B cell (primary cell): ENCODE measurements at regions not wholly inside any gene's neighbourhood (a gene's known extent, or its start where the extent isn't known, plus 50 kb on each side); places are given as distances from the start of the nearest gene placed in this dataset.

Source experiments
- ATAC-seq: fragments of 200-7000 bp; cut with Tn5 transposase; one replicate; pipeline ENCODE4 v1.10.0; 2021; ENCODE audit warnings: low read depth, mild to moderate bottlenecking, moderate number of reproducible peaks, moderate library complexity
- CTCF ChIA-PET: fragments of 350-600 bp; sonication (Branson Sonifier 250); formaldehyde crosslinking; loops from one replicate; lab custom pipeline; 2021; ENCODE audit warnings: antibody characterized with exemption, inconsistent platforms; lab: Charles Lee
- POLR2A ChIA-PET: fragments of 350-600 bp; sonication (Branson Sonifier 250); formaldehyde crosslinking; loops from one replicate; lab custom pipeline; 2021; ENCODE audit warnings: antibody characterized with exemption; lab: Charles Lee
- DNase-seq: peaks from one replicate; pipeline ENCODE4 v3.0.0; 2013
- H2AFZ ChIP-seq: 2 replicates; pipeline ENCODE4 v1.6.1; 2012; ENCODE audit warnings: mild to moderate bottlenecking, low read depth, low read length; ENCODE audit not compliant: insufficient read depth, poor library complexity, severe bottlenecking
- H3K27ac ChIP-seq, 2 donors: 1 replicate in 1 of 2; 2 replicates in 1 of 2; pipeline ENCODE4 v1.5.1; 2012 to 2013; ENCODE audit warnings: low read length in 2 of 2, mild to moderate bottlenecking in 2 of 2, moderate library complexity in 1 of 2
- H3K27me3 ChIP-seq, 4 experiments: fragments of 200-600 bp in 1 of 4; sonication (generic) in 1 of 4; replicated peaks in 1 of 4; 1 replicate in 2 of 4; 2 replicates in 2 of 4; pipeline versions ENCODE4 v1.6.1 to v1.7.0; 2013 to 2016; ENCODE audit warnings: low read length in 3 of 4, mild to moderate bottlenecking in 2 of 4, mixed read lengths in 1 of 4, moderate library complexity in 1 of 4; ENCODE audit not compliant: insufficient read depth in 4 of 4, control insufficient read depth in 3 of 4; ENCODE audit errors: control extremely low read depth in 1 of 4
- H3K36me3 ChIP-seq, 2 experiments: replicated peaks in 1 of 2; 1 replicate in 1 of 2; 2 replicates in 1 of 2; pipeline versions ENCODE4 v1.6.1 to v1.7.1; 2013; ENCODE audit warnings: low read length in 1 of 2; ENCODE audit not compliant: insufficient read depth in 2 of 2, control insufficient read depth in 1 of 2; ENCODE audit errors: control extremely low read depth in 1 of 2, extremely low read depth in 1 of 2
- H3K4me1 ChIP-seq, 2 donors: fragments of 200-600 bp in 1 of 2; sonication (generic) in 1 of 2; 1 replicate in 1 of 2; 2 replicates in 1 of 2; pipeline versions ENCODE4 v1.5.1 to v1.6.1; 2013 to 2017; ENCODE audit warnings: low read length in 2 of 2; ENCODE audit not compliant: control insufficient read depth in 2 of 2, insufficient read depth in 2 of 2
- H3K4me2 ChIP-seq: replicated peaks from 2 replicates; pipeline ENCODE3; 2012; ENCODE audit warnings: mild to moderate bottlenecking, low read depth, low read length; ENCODE audit not compliant: poor library complexity, severe bottlenecking
- H3K4me3 ChIP-seq, 5 experiments: fragments of 200-600 bp in 1 of 5; sonication (generic) in 1 of 5; 1 replicate in 3 of 5; 2 replicates in 2 of 5; pipeline versions ENCODE4 v1.5.1 to v1.7.0; 2011 to 2016; ENCODE audit warnings: low read length in 4 of 5, mild to moderate bottlenecking in 4 of 5, low read depth in 2 of 5, control low read depth in 1 of 5, moderate library complexity in 1 of 5; ENCODE audit not compliant: insufficient read depth in 1 of 5; ENCODE audit errors: control extremely low read depth in 1 of 5, extremely low read depth in 1 of 5
- H3K79me2 ChIP-seq: fragments of 200-600 bp; sonication (generic); one replicate; pipeline ENCODE4 v1.6.0; 2016; ENCODE audit warnings: low read length; ENCODE audit not compliant: control insufficient read depth, insufficient read depth
- H3K9ac ChIP-seq: fragments of 200-600 bp; sonication (generic); 2 replicates; pipeline ENCODE4 v1.6.1; 2017; ENCODE audit warnings: mild to moderate bottlenecking, low read length, moderate library complexity
- H3K9me3 ChIP-seq, 3 donors: one replicate each; pipeline versions ENCODE4 v1.6.1 to v1.7.1; 2013; ENCODE audit warnings: low read length in 2 of 3; ENCODE audit not compliant: control insufficient read depth in 2 of 3, insufficient read depth in 1 of 3; ENCODE audit errors: control extremely low read depth in 1 of 3
- H4K20me1 ChIP-seq: 2 replicates; pipeline ENCODE4 v1.6.0; 2012; ENCODE audit warnings: mild to moderate bottlenecking, low read length; ENCODE audit not compliant: insufficient read depth, control insufficient read depth, poor library complexity, severe bottlenecking
- H3K27ac Mint-ChIP-seq: one replicate; pipeline ENCODE4 v1.8.0; 2021; ENCODE audit warnings: mixed read lengths
- H3K27me3 Mint-ChIP-seq: one replicate; pipeline ENCODE4 v1.8.0; 2021; ENCODE audit warnings: mixed read lengths
- H3K4me1 Mint-ChIP-seq: one replicate; pipeline ENCODE4 v1.8.0; 2021; ENCODE audit warnings: mixed read lengths
- H3K4me3 Mint-ChIP-seq: one replicate; pipeline ENCODE4 v1.8.0; 2021; ENCODE audit warnings: mixed read lengths
- H3K9me3 Mint-ChIP-seq: one replicate; pipeline ENCODE4 v1.8.0; 2022; ENCODE audit warnings: mixed read lengths; ENCODE audit not compliant: insufficient read depth
- EZH2 ChIP-seq: IDR thresholded peaks from 2 replicates; pipeline ENCODE4 v1.6.1; 2012; ENCODE audit warnings: borderline replicate concordance, low read depth, mild to moderate bottlenecking, moderate library complexity, low read length; ENCODE audit not compliant: insufficient read depth, poor library complexity, severe bottlenecking
- WGBS: methylation state at CpG from one replicate; pipeline ENCODE4 v1.1.5; 2013; ENCODE audit warnings: missing lambda C conversion rate; ENCODE audit not compliant: insufficient coverage; 5-methylcytosine and 5-hydroxymethylcytosine counted together
- intact Hi-C: fragments of 100-400 bp; cut with micrococcal nuclease; formaldehyde crosslinking; loops from one replicate; pipeline ENCODE4 v1.10.0; 2022
- TF ChIP-seq, protein P1 (sequence below): fragments of 200-600 bp; IDR thresholded peaks from one replicate; pipeline ENCODE4 v1.8.0; 2022; ENCODE audit warnings: antibody characterized with exemption, mild to moderate bottlenecking

DNA sequence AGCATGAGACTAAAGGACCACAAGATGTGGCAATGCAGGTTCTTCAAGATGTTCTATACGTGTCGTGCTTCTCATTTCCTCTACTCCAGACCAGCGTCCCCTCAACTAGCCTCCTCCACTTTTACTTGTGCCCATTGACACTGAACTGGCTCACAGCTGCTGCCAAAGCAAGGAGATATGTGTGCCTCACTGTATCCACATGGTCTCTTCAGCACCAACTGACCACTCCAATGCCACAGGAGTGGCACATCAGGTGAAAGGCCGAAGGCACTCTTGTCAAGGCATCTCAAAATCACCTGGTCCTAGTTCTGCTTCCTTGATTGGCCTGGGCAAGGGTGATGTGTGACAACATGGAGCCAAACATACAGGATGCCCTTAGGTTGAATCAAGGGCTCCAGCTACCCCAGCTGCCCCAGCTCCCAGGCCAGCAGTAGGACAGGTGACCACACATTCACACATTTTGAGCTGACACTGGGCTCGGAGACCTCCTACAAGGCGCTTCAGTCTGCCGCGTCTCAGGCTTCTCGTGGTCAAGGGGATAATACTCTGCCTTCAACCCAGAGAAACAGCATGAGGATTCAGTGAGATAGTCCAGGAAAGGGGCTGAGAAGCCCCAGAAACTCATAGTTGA is 205.2 kb upstream of the CDH4 start:
- Histone ChIP-seq H3K36me3 (no peaks in the 10 kb centered on the region), H3K4me2 (no peak overlapping the region), H3K27ac (no peak overlapping the region), H3K9me3 (peaks cover 0 to 29% (median 0%) of the 10 kb centered on the region in 3 donors), H3K79me2 (no peaks in the 10 kb centered on the region), H3K9ac (no peak overlapping the region), H3K4me1 (no peaks in the 10 kb centered on the region), H3K27me3 (no peaks in the 10 kb centered on the region), H2AFZ (no peak overlapping the region), H4K20me1 (no peaks in the 10 kb centered on the region), H3K4me3 (no peak overlapping the region)
- intact Hi-C loops: no loop called here
- no peaks in the 10 kb centered on the region for H3K4me1 Mint-ChIP-seq
- ATAC-seq: no peak
- TF ChIP-seq, protein P1, sequence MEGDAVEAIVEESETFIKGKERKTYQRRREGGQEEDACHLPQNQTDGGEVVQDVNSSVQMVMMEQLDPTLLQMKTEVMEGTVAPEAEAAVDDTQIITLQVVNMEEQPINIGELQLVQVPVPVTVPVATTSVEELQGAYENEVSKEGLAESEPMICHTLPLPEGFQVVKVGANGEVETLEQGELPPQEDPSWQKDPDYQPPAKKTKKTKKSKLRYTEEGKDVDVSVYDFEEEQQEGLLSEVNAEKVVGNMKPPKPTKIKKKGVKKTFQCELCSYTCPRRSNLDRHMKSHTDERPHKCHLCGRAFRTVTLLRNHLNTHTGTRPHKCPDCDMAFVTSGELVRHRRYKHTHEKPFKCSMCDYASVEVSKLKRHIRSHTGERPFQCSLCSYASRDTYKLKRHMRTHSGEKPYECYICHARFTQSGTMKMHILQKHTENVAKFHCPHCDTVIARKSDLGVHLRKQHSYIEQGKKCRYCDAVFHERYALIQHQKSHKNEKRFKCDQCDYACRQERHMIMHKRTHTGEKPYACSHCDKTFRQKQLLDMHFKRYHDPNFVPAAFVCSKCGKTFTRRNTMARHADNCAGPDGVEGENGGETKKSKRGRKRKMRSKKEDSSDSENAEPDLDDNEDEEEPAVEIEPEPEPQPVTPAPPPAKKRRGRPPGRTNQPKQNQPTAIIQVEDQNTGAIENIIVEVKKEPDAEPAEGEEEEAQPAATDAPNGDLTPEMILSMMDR: no peak
- no peak for TF ChIP-seq EZH2
- POLR2A ChIA-PET: no interaction called here
- no peak overlapping the region for H3K27ac Mint-ChIP-seq
- H3K27me3 Mint-ChIP-seq: no peaks in the 10 kb centered on the region
- no peak for DNase-seq
- no peaks in the 10 kb centered on the region for H3K9me3 Mint-ChIP-seq
- H3K4me3 Mint-ChIP-seq: no peak overlapping the region
- CTCF ChIA-PET: no interaction called here
- WGBS: 73% methylated on average over 4 of the region's 9 CpGs

DNA sequence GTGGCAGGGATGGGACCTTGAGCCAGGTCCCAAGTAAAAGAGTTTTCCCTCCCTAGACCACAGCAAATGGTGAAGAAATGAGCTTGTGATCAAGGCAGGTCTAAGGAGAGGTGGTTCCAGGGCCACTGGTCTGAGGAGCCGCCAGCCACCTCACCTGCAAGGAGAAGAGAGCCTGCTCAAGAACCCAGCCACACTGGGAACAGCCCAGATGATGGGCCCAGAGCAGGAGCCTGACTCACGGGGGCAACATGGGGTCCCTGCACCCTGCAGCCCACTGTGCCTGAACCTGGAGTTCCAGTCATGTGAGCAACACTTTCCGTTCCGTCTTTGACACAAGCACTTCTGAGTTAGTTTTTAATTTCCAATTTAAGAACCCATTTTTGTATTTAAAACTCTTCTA is 204.5 kb upstream of the CDH4 start:
- 95% methylated on average over 3 of the region's 4 CpGs for WGBS
- POLR2A ChIA-PET: no interaction called here

More for the DNA sequence above, 204.5 kb upstream of the CDH4 start:
- intact Hi-C loops: no loop called here
- Histone ChIP-seq H3K27me3 (no peaks in the 10 kb centered on the region), H3K79me2 (no peaks in the 10 kb centered on the region), H3K4me2 (no peak overlapping the region), H3K4me3 (no peak overlapping the region), H3K36me3 (no peaks in the 10 kb centered on the region), H3K9me3 (peaks cover 0 to 29% (median 0%) of the 10 kb centered on the region in 3 donors), H3K9ac (no peak overlapping the region), H2AFZ (no peak overlapping the region), H4K20me1 (no peaks in the 10 kb centered on the region), H3K4me1 (no peaks in the 10 kb centered on the region), H3K27ac (no peak overlapping the region)
- CTCF ChIA-PET: no interaction called here
- H3K27me3 Mint-ChIP-seq: no peaks in the 10 kb centered on the region
- ATAC-seq (no peak), DNase-seq (no peak)
- TF ChIP-seq, protein P1: no peak
- no peak for TF ChIP-seq EZH2
- no peaks in the 10 kb centered on the region for H3K9me3 Mint-ChIP-seq
- no peaks in the 10 kb centered on the region for H3K4me1 Mint-ChIP-seq
- no peak overlapping the region for H3K4me3 Mint-ChIP-seq
- no peak overlapping the region for H3K27ac Mint-ChIP-seq
